GM19328 (cell line): ENCODE measurements at regions not wholly inside any gene's neighbourhood (a gene's known extent, or its start where the extent isn't known, plus 50 kb on each side); places are given as distances from the start of the nearest gene placed in this dataset.
"Not testable (repeated sequence)": the region's sequence is repeated elsewhere in the genome, so short reads cannot be mapped to it uniquely, and the experiment has no call there.

ENCODE experiments used
- ATAC-seq: cut with Tn5 transposase; IDR thresholded peaks from one replicate; pipeline ENCODE4 v1.9.1; 2021; ENCODE audit warnings: mild to moderate bottlenecking, moderate library complexity; ENCODE audit not compliant: unreplicated experiment

- ATAC-seq, result peak; percentile 76
These were observed 240.8 kb downstream of the KIF20B start for GRCh38 chr10:89942217-89942616.

DNA sequence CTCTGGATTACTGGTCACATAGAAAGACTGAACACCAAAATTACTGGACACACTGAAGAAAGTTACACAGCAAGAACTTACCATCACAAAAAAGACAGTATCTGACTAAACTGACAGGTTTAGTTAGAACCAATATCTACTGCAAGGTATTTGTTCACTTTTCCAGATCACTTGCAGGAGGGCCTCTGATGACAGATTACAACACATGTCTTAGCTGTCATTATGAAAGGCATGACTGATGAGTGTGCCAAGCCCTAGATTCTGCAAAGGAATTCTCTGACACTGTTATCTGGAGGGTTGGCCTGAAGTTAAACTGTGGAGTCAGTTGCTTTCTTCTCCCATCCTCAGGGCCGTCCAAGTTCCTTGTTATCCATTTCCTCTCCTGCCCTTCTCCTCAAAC, 242.7 kb downstream of the KIF20B start:
- ATAC-seq, result no peak

- no peak for ATAC-seq
These were observed 244.7 kb downstream of the KIF20B start for GRCh38 chr10:89946106-89946505.

DNA sequence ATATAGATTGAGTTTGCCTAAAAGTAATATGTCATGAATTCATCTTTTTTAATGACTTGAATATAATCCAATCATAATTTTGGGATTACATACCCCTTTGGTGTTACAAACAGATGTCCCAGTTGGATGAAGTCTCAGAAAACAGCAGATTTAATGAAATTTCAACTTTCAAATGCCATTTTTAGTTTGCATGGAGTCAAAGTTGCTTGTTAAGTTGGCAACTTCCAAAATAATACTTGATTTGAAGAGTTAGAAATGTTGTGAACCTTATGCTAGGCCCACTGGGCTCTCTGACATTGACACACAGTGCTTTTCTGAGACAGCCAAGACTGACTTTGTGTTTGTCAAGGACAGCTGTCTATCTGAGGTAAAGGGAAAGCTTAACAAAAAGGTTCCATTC, 248.1 kb downstream of the KIF20B start:
- ATAC-seq, result no peak

DNA sequence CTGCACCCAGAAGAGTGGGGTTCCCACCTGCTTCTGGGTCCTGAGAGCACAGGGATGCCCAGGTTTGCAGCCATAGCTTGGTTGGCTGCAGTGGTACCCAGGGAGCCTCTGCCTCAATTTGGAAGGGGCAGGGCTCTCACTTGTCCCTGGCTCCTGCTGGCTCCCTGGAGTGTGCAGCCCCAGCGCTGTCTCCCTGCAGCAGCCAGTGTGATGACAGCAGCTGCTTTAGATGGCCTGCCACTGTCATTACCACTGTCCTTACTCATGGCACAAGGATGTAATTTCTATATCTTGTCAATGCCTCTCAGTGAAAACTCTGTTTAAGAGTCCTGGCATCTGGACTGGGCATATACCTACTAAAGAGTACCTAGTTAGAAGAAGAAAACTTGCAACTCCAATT, 250.9 kb downstream of the KIF20B start:
- no peak for ATAC-seq

DNA sequence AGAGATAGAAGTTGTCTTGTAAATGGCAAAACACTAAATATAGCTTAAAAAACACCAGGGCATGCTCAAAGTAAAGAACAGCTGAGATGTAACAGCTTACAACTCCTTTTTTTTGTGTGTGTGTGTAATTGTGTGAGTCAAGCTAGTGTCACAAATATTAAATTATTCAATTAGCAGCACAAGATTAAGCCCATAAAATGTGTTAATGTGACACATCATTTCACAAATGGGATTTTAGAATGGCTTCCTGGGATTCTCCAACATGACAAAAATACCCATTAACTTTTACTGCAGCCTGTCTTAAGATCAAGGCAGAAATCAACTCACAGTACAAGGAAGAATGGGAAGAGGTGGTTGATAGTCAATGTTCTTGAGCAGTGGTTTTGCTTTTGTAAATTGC, 251.4 kb downstream of the KIF20B start:
- no peak for ATAC-seq

DNA sequence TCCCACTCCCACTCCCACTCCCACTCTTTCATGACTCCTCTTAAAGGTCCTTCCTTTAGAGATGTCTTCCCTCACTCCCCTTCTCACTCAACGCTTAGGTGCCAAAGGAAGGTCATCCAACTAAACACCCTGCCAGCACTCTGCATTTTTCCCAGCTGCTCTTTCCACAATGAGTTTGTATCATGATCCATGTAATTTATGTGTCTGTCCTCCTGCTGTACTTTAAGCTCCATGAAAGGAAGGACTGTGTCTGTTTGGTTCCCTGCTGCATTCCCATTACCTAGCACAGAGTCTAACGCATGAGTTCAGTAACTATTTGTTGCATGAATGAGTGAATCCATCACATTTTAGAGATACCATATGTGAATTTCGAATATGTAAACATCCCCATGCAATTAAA, 252.7 kb downstream of the KIF20B start:
- no peak for ATAC-seq

GRCh38 chr10:89954787-89955566, 253.6 kb downstream of the KIF20B start:
- ATAC-seq, result no peak

DNA sequence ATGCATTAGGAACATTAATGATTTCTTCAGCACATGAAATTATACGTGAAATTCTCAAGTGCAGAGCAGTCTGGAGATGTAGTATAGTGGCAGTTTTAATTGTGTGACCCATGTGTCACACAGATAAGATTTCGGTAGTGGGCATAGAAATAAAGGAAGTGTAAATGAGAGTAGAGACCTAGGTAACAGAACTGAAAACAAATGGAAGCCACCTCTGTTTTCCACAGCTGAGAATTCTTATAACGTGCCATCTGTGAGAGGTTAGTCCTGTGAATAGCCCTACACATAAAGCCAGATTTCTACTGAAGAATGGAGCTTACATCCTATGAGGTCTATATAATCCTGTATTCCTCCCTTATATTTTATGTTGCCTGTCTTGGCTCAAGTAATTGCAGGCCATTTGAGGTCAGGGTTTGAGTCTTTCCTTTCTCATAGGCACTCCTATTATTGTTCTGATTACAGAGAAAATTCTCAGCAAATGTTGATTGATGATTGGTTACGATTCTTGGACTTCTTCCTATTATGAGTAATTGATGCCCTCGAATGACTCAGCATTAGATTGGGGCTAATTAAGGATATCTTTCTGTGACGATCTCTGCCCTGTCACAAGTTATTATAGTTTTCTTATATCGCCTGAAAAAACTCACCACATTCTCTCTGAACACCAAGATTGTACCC, 258.2 kb downstream of the KIF20B start:
- ATAC-seq, result no peak

DNA sequence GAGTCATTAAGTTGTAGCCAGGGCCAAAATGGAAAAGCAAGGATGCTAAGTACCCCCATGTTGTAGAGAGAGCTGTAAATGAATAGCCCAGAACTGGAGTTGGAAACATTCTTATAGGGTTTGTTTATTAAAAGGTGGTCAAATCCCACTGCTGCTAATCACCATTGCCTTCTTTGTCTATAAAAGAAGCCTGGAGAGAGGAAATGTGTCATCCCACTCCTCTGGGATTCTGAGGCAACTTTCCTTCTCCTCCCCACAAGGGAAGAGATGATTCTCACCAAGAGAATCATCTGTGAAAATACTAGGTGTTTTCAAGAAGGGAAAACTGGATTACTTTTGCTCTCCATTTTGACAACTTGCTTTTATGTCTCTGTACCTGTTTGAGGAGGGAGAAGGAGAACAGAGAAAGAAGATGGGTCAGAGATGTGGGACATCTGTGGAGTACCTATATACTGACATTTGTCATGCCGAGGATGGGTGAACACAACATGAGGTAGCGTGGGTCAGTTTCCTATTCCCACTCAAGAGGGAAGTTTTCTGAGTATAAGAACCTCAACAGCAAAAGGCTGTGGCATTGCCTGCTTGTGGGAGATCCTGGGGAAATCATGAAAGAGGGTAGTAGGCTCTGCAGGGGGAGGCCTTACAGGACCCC, 262.2 kb downstream of the KIF20B start:
- ATAC-seq, result no peak

GRCh38 chr10:89966211-89966610, 264.8 kb downstream of the KIF20B start:
- no peak for ATAC-seq

DNA sequence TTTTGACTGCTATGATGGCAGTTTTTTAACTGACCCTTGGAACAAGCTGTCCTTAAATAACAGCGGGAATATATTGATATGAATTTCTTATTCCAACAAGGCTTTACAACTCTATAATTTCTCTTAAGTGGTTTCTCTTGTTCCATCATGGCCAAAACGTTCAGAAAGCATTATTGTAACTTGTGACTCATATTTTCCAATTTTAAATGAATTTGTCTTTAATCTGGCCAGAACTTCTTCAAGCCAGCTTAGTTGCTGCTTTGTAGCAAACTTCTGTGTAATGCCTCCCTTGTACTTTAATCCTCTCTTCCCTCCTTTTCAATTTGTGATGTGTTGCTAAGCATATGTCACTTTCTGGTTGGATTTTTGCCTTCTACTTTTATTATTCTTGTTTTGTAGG, 271.9 kb downstream of the KIF20B start:
- ATAC-seq, result no peak

DNA sequence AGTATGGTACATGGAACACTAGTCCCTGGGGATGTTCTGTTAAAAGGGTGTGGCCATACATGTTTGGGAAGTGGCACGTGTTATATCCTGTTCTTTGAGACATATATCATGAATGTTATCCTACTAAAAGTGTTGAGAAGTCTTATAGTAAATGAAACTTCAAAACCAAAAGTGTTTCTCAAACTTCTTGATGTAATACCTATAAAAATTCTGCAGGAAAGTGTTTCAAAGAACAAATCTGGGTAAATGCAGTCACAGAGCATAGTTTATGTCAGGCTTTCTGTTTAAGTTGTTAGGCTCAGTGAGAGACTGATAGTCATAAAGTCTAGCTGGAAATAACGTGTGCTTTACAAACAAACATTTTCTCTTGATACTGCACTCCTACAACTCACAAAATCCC, 273.7 kb downstream of the KIF20B start:
- no peak for ATAC-seq

DNA sequence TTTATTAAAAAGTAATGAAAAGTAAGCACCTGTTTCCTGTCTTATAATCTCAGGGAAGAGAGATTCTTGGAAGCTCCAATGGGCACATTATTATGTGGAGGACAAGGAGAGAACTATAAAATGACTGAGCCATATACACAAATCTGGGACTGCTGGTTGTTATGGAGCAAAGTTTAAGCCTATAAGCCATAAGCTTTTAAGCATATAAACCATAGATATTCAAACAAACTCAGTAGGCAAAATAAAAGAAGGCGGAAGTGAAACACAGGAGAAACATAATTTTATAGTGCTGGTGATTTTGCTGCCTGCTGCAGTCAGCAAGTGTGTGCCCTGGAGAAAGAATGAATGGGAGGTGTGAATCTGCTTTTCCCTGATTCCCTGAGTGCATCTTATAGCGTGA, 274.4 kb downstream of the KIF20B start:
- no peak for ATAC-seq

DNA sequence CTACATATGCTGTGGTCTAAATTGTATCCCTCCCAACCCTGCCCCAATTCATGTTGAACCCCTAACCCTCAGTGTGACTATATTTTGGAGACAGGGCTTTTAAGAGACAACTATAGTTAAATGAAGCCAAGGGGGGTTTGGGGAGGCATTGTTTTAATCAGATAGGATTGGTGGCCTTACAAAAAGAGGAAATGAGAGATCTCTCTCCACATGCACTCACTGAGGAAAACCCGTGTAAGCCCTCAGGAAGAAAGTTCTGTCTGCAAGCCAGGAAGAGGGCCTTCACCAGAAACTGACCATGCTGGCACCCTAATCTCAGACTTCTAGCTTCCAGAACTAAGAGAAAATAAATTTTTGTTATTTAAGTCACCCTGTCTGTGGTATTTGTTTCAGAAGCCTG, 276.7 kb downstream of the KIF20B start:
- ATAC-seq, result no peak

DNA sequence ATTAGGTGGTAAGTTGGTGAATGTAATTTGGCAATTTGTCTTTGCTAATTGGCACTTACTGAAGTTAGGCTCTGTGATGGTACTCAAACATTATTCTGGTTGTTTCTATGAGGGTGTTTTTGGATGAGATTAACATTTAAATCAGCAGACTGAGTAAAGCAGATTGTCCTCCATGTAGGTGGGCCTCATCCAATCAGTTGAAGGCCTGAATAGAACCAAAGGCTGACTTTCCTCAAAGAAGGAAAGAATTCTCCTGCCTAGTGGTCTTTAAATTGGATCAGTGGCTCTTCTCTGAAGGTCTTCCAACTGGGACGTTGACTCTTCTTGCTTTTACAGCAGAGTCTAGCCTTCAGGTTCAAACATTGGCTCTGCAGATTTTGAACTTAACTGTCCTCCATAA, 278.3 kb downstream of the KIF20B start:
- no peak for ATAC-seq

- no peak for ATAC-seq
These were observed 278.8 kb downstream of the KIF20B start for GRCh38 chr10:89980166-89980565.

GRCh38 chr10:89981891-89982290, 280.5 kb downstream of the KIF20B start:
- no peak for ATAC-seq

DNA sequence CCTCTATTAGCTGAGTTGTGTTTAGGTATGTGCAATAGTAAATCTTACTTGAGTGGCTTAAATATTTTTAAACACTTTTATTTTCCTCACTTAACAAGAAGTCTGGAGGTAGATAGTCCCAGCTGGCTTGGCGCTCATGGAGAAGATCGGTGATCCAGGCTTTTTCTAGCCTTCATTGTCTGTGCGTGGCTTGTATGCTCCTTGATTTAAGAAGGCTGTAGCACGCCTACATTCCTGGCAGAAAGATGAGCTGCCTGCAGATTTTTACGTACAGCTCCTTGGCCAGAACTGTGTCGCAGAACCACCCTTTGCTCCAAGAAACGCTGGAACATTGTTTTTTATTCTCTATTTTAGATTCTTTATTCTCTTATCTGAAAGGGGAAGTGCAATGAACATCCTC, 284.1 kb downstream of the KIF20B start:
- no peak for ATAC-seq

DNA sequence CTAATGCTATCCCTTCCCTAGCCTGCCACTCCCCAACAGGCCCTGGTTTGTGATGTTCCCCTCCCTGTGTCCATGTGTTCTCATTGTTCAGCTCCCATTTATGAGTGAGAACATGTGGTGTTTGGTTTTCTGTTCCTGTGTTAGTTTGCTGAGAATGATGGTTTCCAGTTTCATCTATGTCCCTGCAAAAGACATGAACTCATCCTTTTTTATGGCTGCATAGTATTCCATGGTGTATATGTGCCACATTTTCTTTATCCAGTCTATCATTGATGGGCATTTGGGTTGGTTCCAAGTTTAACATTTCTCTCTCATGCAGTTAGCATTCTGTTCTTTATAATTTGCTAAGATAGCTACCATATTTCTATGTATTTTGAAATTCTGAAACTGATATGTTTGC, 287.0 kb downstream of the KIF20B start:
- not testable (repeated sequence) for ATAC-seq

GRCh38 chr10:89992575-89992974, 291.2 kb downstream of the KIF20B start:
- no peak for ATAC-seq

DNA sequence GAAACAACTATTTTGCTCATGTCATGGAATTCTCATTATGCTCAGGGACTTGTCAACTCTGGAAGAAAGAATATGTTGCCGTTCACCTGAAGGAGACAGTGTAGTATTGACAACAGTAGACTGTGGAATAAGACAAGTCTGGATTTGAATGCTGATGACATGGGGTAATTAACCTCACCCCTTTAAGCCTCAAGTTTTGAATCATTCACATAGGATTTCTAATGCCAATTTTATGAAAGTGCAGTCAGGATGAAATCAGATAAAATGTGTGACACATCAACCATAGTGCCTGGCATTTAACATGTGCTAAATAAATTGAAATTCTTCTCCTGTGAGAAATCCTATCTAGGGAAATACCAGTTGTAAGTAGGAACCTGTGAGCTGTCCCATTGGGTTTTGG, 305.8 kb downstream of the KIF20B start:
- no peak for ATAC-seq
